MM.1S (cell line): ENCODE measurements at regions not wholly inside any gene's neighbourhood (a gene's known extent, or its start where the extent isn't known, plus 50 kb on each side); places are given as distances from the start of the nearest gene placed in this dataset.

Experiments
- DNase-seq: peaks from one replicate; pipeline ENCODE4 v3.0.0-alpha.2; 2015
- H2AFZ ChIP-seq: fragments of 300-600 bp; sonication (generic); 2 replicates; pipeline ENCODE4 v1.6.0; 2016; ENCODE audit warnings: antibody characterized with exemption, low read length
- H3F3A ChIP-seq: fragments of 300-600 bp; sonication (generic); 2 replicates; pipeline ENCODE4 v1.6.1; 2016; ENCODE audit warnings: mild to moderate bottlenecking, antibody characterized with exemption, low read length, moderate library complexity, mixed read lengths; ENCODE audit not compliant: insufficient read depth
- H3K27ac ChIP-seq: fragments of 300-600 bp; sonication (generic); 2 replicates; pipeline ENCODE4 v1.5.1; 2016; ENCODE audit warnings: mild to moderate bottlenecking, low read length
- H3K27me3 ChIP-seq: fragments of 300-600 bp; sonication (generic); replicated peaks from 2 replicates; pipeline ENCODE4 v1.6.0; 2016; ENCODE audit warnings: low read length; ENCODE audit not compliant: insufficient read depth
- H3K36me3 ChIP-seq: fragments of 300-600 bp; sonication (generic); replicated peaks from 2 replicates; pipeline ENCODE4 v1.6.1; 2016; ENCODE audit warnings: mild to moderate bottlenecking, low read length, mixed read lengths; ENCODE audit not compliant: insufficient read depth
- H3K4me1 ChIP-seq: fragments of 300-600 bp; sonication (generic); 2 replicates; pipeline ENCODE4 v1.6.1; 2016; ENCODE audit warnings: low read length, mixed read lengths
- H3K4me2 ChIP-seq: fragments of 300-600 bp; sonication (generic); 2 replicates; pipeline ENCODE4 v1.6.0; 2016; ENCODE audit warnings: low read depth, low read length
- H3K4me3 ChIP-seq: fragments of 300-600 bp; sonication (generic); 2 replicates; pipeline ENCODE4 v1.5.1; 2016; ENCODE audit warnings: low read length, mixed read lengths
- H3K79me2 ChIP-seq: fragments of 300-600 bp; sonication (generic); 2 replicates; pipeline ENCODE4 v1.6.1; 2016; ENCODE audit warnings: mixed run types, low read length, mixed read lengths
- H3K9ac ChIP-seq: fragments of 300-600 bp; sonication (generic); 2 replicates; pipeline ENCODE4 v1.6.1; 2016; ENCODE audit warnings: low read length, mixed read lengths
- H3K9me2 ChIP-seq: fragments of 300-600 bp; sonication (generic); replicated peaks from 2 replicates; pipeline ENCODE4 v1.6.1; 2016; ENCODE audit warnings: mild to moderate bottlenecking, low read length, mixed read lengths; ENCODE audit not compliant: insufficient read depth
- H3K9me3 ChIP-seq: fragments of 300-600 bp; sonication (generic); replicated peaks from 2 replicates; pipeline ENCODE4 v1.6.1; 2016; ENCODE audit warnings: mild to moderate bottlenecking, low read length, mixed read lengths; ENCODE audit not compliant: insufficient read depth
- H4K20me1 ChIP-seq: fragments of 300-600 bp; sonication (generic); 2 replicates; pipeline ENCODE4 v1.6.1; 2016; ENCODE audit warnings: mild to moderate bottlenecking, low read length, moderate library complexity, mixed read lengths; ENCODE audit not compliant: insufficient read depth
- CTCF ChIP-seq: fragments of 300-600 bp; sonication (generic); IDR thresholded peaks from 2 replicates; pipeline ENCODE4 v1.5.1; 2016; ENCODE audit warnings: antibody characterized with exemption, low read length, mixed read lengths
- EZH2 ChIP-seq: fragments of 300-600 bp; sonication (generic); optimal IDR thresholded peaks from 2 replicates; pipeline ENCODE3; 2017; ENCODE audit warnings: low read depth, mild to moderate bottlenecking, antibody characterized with exemption, low read length, mixed read lengths
- EZH2phosphoT487 ChIP-seq: fragments of 300-600 bp; sonication (generic); IDR thresholded peaks from 2 replicates; pipeline ENCODE4 v1.6.1; 2018; ENCODE audit warnings: antibody characterized with exemption, low read length

DNA sequence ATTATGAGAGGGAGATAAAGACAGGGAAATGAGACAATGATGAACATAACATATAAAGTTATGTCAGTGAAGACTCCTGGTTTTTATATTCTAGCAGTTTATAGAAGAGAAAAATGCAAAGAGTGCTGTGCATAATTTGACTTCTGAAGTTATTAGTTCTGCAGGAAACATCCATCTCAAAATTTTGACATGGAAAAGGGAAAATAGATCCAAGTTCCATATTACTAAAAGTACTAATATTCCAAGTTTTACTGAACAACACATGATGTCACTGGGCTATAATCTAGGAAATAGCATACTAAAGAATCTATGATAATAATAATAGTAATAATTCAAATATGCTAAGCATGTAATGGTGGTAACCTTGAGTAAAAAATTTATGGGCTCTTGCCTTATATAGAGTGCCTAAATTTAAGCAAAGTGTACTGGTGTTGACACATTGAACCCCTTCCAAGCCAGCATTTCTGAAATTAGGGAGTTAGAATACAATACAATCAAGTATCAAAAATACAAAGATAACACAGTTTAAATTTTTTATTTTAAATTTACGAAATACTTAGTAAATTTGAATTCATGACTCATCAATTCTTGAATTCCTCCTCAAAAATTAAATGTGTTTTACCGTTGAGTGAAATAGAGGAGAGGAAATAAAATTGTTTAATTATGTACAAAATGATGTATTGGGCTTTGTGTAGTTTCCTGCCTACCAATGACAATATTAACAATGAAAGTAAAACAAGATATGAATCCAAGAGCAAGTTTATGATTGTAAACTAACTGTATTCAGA, 102.8 kb upstream of the KCND2 start:
- no peak for DNase-seq
- Histone ChIP-seq H3K9me3 (no peaks in the 10 kb centered on the region), H3K27me3 (no peaks in the 10 kb centered on the region), H3K4me1 (no peaks in the 10 kb centered on the region), H3K9ac (no peak overlapping the region), H3K27ac (no peak overlapping the region), H3F3A (no peaks in the 10 kb centered on the region), H3K79me2 (no peaks in the 10 kb centered on the region), H3K4me3 (no peak overlapping the region), H4K20me1 (no peaks in the 10 kb centered on the region), H3K36me3 (no peaks in the 10 kb centered on the region), H3K4me2 (no peak overlapping the region), H3K9me2 (no peaks in the 10 kb centered on the region), H2AFZ (no peak overlapping the region)
- TF ChIP-seq EZH2phosphoT487: no peak
- TF ChIP-seq EZH2: no peak
- no peak for TF ChIP-seq CTCF

DNA sequence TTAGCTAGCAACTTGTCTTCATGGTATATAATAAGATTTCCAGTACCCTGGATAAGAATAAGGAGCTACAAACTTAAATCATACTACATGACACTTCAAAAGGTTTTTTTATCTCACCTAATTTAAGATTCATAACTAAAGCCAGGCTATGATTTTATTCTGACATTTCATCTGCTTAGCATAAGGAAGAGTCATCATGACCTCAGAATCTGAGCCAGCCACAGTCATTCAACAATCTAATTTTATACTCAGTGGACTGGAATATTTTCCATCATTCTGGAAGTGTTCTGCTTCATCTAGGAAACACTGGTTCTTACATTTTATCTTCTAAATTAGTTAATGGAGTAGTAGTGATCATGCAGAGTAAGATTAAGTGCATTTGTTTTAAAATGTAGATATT, 102.1 kb upstream of the KCND2 start:
- Histone ChIP-seq H3K4me1 (no peaks in the 10 kb centered on the region), H3K79me2 (no peaks in the 10 kb centered on the region), H3K4me3 (no peak overlapping the region), H2AFZ (no peak overlapping the region), H3K9me2 (no peaks in the 10 kb centered on the region), H3K9me3 (no peaks in the 10 kb centered on the region), H3K27me3 (no peaks in the 10 kb centered on the region), H3K4me2 (no peak overlapping the region), H3K9ac (no peak overlapping the region), H3K27ac (no peak overlapping the region), H3F3A (no peaks in the 10 kb centered on the region), H4K20me1 (no peaks in the 10 kb centered on the region), H3K36me3 (no peaks in the 10 kb centered on the region)
- TF ChIP-seq EZH2phosphoT487: no peak
- no peak for TF ChIP-seq EZH2
- DNase-seq: no peak

DNA sequence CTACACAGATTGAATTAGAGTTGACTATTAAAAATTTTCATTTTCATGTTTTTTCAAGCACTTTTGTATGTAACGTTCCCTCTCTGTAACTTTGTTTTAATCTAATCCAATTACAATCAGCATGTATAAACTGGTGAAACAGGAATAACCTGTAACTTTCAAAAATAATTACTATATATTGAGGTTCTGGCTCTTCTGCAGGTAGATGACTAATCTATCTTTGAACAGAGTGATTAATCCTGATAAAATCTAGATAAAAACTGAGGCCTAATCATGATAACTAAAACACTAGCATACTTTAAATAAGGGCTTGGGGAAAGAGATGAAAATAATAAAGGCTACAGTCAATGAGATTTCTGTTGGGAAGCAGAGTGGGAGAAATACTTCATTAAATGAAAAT, 101.6 kb upstream of the KCND2 start:
- no peak overlapping the region for H3K4me2 ChIP-seq
- H3K27me3 ChIP-seq: no peaks in the 10 kb centered on the region
- H3F3A ChIP-seq: no peaks in the 10 kb centered on the region
- H3K9me2 ChIP-seq: no peaks in the 10 kb centered on the region
- H2AFZ ChIP-seq: no peak overlapping the region
- H4K20me1 ChIP-seq: no peaks in the 10 kb centered on the region
- no peaks in the 10 kb centered on the region for H3K79me2 ChIP-seq
- no peak for DNase-seq
- no peaks in the 10 kb centered on the region for H3K4me1 ChIP-seq
- H3K9me3 ChIP-seq: no peaks in the 10 kb centered on the region
- H3K4me3 ChIP-seq: no peak overlapping the region
- no peak overlapping the region for H3K27ac ChIP-seq
- TF ChIP-seq EZH2phosphoT487 (no peak), EZH2 (no peak)
- H3K36me3 ChIP-seq: no peaks in the 10 kb centered on the region
- no peak overlapping the region for H3K9ac ChIP-seq

- H3K9me3 ChIP-seq: no peaks in the 10 kb centered on the region
- H4K20me1 ChIP-seq: no peaks in the 10 kb centered on the region
- no peaks in the 10 kb centered on the region for H3K79me2 ChIP-seq
- no peak overlapping the region for H3K27ac ChIP-seq
- H3K9ac ChIP-seq: no peak overlapping the region
- TF ChIP-seq CTCF (no peak), EZH2 (no peak), EZH2phosphoT487 (no peak)
- no peak overlapping the region for H3K4me3 ChIP-seq
- DNase-seq: no peak
- H3K36me3 ChIP-seq: no peaks in the 10 kb centered on the region
- no peaks in the 10 kb centered on the region for H3F3A ChIP-seq
- H3K4me2 ChIP-seq: no peak overlapping the region
- H2AFZ ChIP-seq: no peak overlapping the region
- H3K27me3 ChIP-seq: no peaks in the 10 kb centered on the region
- H3K9me2 ChIP-seq: no peaks in the 10 kb centered on the region
- peaks cover 4% of the 10 kb centered on the region; the same call in 1 of the 2 replicates for H3K4me1 ChIP-seq
Observed at GRCh38 chr7:120180221-120180620, 92.8 kb upstream of the KCND2 start.
